WTC11 (cell line): ENCODE measurements at regions not wholly inside any gene's neighbourhood (a gene's known extent, or its start where the extent isn't known, plus 50 kb on each side); places are given as distances from the start of the nearest gene placed in this dataset.

Source experiments
- ATAC-seq: fragments of 200-7000 bp; cut with Tn5 transposase; 2 replicates; pipeline ENCODE4 v1.10.0; 2021; ENCODE audit warnings: mild to moderate bottlenecking, moderate library complexity
- CTCF ChIA-PET: fragments of 300-600 bp; sonication (Branson Sonifier 250); formaldehyde crosslinking; loops from one replicate; lab custom pipeline; 2021; ENCODE audit warnings: antibody characterized with exemption; lab: Charles Lee
- POLR2A ChIA-PET: fragments of 350-600 bp; sonication (Branson Sonifier 250); formaldehyde crosslinking; loops from one replicate; lab custom pipeline; 2021; ENCODE audit warnings: antibody characterized with exemption; lab: Charles Lee
- DNase-seq: peaks from one replicate; pipeline ENCODE4 v3.0.0; 2021; ENCODE audit warnings: low spot score
- H3K27ac Mint-ChIP-seq: 2 replicates; pipeline ENCODE4 v1.8.0; 2021; ENCODE audit warnings: mixed read lengths
- H3K27me3 Mint-ChIP-seq: 2 replicates; pipeline ENCODE4 v1.8.0; 2021; ENCODE audit warnings: low read depth, mild to moderate bottlenecking, moderate library complexity, mixed read lengths
- H3K36me3 Mint-ChIP-seq: 2 replicates; pipeline ENCODE4 v1.8.0; 2021; ENCODE audit warnings: mixed read lengths
- H3K4me1 Mint-ChIP-seq: 2 replicates; pipeline ENCODE4 v1.8.0; 2022; ENCODE audit warnings: mixed read lengths
- H3K4me3 Mint-ChIP-seq: 2 replicates; pipeline ENCODE4 v1.8.0; 2021; ENCODE audit warnings: mild to moderate bottlenecking, moderate library complexity, mixed read lengths
- H3K9me3 Mint-ChIP-seq: 2 replicates; pipeline ENCODE4 v1.8.0; 2021; ENCODE audit warnings: mixed read lengths
- CREB1 ChIP-seq: sonication (generic); formaldehyde crosslinking; IDR thresholded peaks from 2 replicates; pipeline ENCODE4 v1.8.0; 2023; ENCODE audit warnings: mild to moderate bottlenecking, missing genetic modification reagents
- ELF4 ChIP-seq: sonication (generic); formaldehyde crosslinking; IDR thresholded peaks from 2 replicates; pipeline ENCODE4 v1.8.1; 2022; ENCODE audit warnings: low read depth, mild to moderate bottlenecking, moderate library complexity, missing genetic modification reagents
- FOXK1 ChIP-seq: sonication (generic); formaldehyde crosslinking; IDR thresholded peaks from 2 replicates; pipeline ENCODE4 v1.8.0; 2022; ENCODE audit warnings: mild to moderate bottlenecking, moderate library complexity, missing genetic modification reagents
- FOXP1 ChIP-seq: sonication (generic); formaldehyde crosslinking; IDR thresholded peaks from 2 replicates; pipeline ENCODE4 v1.8.0; 2022; ENCODE audit warnings: missing genetic modification reagents, mild to moderate bottlenecking, moderate library complexity, borderline replicate concordance
- GABPB1 ChIP-seq: sonication (generic); formaldehyde crosslinking; IDR thresholded peaks from 2 replicates; pipeline ENCODE4 v1.8.1; 2023; ENCODE audit warnings: mild to moderate bottlenecking, missing genetic modification reagents
- GTF2I ChIP-seq: fragments of 250-450 bp; sonication (Bioruptor Pico); conservative IDR thresholded peaks from 2 replicates; pipeline ENCODE4 v1.4.0; 2021; ENCODE audit warnings: mild to moderate bottlenecking
- JAZF1 ChIP-seq: fragments of 250-450 bp; sonication (Bioruptor Pico); IDR thresholded peaks from 2 replicates; pipeline ENCODE4 v1.9.0; 2021; ENCODE audit warnings: moderate library complexity, mild to moderate bottlenecking, inconsistent platforms
- OVOL2 ChIP-seq: fragments of 250-450 bp; sonication (Bioruptor Pico); IDR thresholded peaks from 2 replicates; pipeline ENCODE4 v1.9.0; 2021; ENCODE audit warnings: mild to moderate bottlenecking, borderline replicate concordance
- PRRX2 ChIP-seq: fragments of 250-450 bp; sonication (Bioruptor Pico); IDR thresholded peaks from 2 replicates; pipeline ENCODE4 v1.8.0; 2021; ENCODE audit warnings: mild to moderate bottlenecking
- RORB ChIP-seq: fragments of 250-450 bp; sonication (Bioruptor Pico); IDR thresholded peaks from 2 replicates; pipeline ENCODE4 v1.9.0; 2021; ENCODE audit warnings: mild to moderate bottlenecking
- TEAD4 ChIP-seq: sonication (generic); formaldehyde crosslinking; IDR thresholded peaks from 2 replicates; pipeline ENCODE4 v1.8.0; 2022; ENCODE audit warnings: mild to moderate bottlenecking, missing genetic modification reagents
- ZNF232 ChIP-seq: sonication (generic); formaldehyde crosslinking; IDR thresholded peaks from 2 replicates; pipeline ENCODE4 v1.8.0; 2022; ENCODE audit warnings: mild to moderate bottlenecking, missing genetic modification reagents
- ZNF423 ChIP-seq: fragments of 250-450 bp; sonication (Bioruptor Pico); IDR thresholded peaks from 2 replicates; pipeline ENCODE4 v2.1.2; 2022; ENCODE audit warnings: mild to moderate bottlenecking, moderate library complexity
- TF ChIP-seq, protein P1 (sequence below): sonication (generic); formaldehyde crosslinking; IDR thresholded peaks from 2 replicates; pipeline ENCODE4 v1.8.0; 2023; ENCODE audit warnings: missing genetic modification reagents
- TF ChIP-seq, protein P2 (sequence below): sonication (generic); formaldehyde crosslinking; IDR thresholded peaks from 2 replicates; pipeline ENCODE4 v1.8.0; 2022; ENCODE audit warnings: mild to moderate bottlenecking, missing genetic modification reagents
- TF ChIP-seq, protein P3 (sequence below): sonication (generic); formaldehyde crosslinking; IDR thresholded peaks from 2 replicates; pipeline ENCODE4 v1.8.0; 2023; ENCODE audit warnings: mild to moderate bottlenecking, missing genetic modification reagents
- TF ChIP-seq, protein P4 (sequence below): sonication (generic); formaldehyde crosslinking; IDR thresholded peaks from 2 replicates; pipeline ENCODE4 v1.8.1; 2023; ENCODE audit warnings: mild to moderate bottlenecking, missing genetic modification reagents
- TF ChIP-seq, protein P5 (sequence below): fragments of 250-450 bp; sonication (Bioruptor Pico); IDR thresholded peaks from 2 replicates; pipeline ENCODE4 v1.9.0; 2021; ENCODE audit warnings: mild to moderate bottlenecking
- TF ChIP-seq, protein P6 (sequence below): sonication (generic); formaldehyde crosslinking; IDR thresholded peaks from 2 replicates; pipeline ENCODE4 v1.8.1; 2023; ENCODE audit warnings: mild to moderate bottlenecking, missing genetic modification reagents
- TF ChIP-seq, protein P7 (sequence below): sonication (generic); formaldehyde crosslinking; IDR thresholded peaks from 2 replicates; pipeline ENCODE4 v1.8.1; 2023; ENCODE audit warnings: mild to moderate bottlenecking, missing genetic modification reagents, moderate library complexity

DNA sequence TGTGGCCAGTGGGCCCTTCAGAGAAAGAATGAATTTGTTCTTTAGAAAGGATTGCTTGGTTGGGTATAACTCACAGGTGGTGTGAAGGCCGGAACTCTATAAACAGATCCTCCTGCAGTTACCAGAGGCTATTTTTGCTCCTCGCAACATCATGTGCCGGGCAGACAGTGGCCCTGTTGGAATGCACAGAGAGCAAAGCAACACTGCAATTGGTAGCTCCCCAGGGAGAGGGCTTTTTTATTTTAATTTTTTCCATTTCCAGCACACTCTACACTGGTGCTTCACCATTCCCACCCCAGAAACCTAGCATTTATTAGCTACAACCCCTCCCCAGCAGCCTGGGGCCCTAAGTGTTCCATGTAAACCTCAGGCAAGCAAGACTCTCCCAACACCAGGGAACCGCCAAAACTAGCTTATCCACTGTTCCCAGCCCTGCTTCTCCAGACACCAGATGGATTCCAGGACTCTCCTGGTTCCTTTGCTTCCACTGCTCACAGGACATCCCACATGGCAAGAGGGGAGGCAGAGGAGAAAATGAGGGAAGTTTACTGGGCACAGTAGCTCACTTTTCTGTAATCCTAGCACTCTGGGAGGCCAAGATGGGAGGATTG is 75.1 kb upstream of the TMEM164 start:
- Mint-ChIP-seq H3K4me1 (peaks cover 2% of the 10 kb centered on the region; the same call in 1 of the 2 replicates), H3K9me3 (no peaks in the 10 kb centered on the region), H3K4me3 (no peak overlapping the region), H3K27me3 (no peaks in the 10 kb centered on the region), H3K36me3 (no peaks in the 10 kb centered on the region), H3K27ac (no peak overlapping the region)
- CTCF ChIA-PET, result interaction anchor here (0.6 to 1.6 kb wide), 3 partner anchors 71 to 233 kb away, joined by 3 read pairs; no protein-coding TSS in a partner anchor
- POLR2A ChIA-PET, result no interaction called here
- no peak for DNase-seq
- no peak for ATAC-seq
- TF ChIP-seq RORB (no peak), FOXK1 (no peak), TEAD4 (CRISPR knock-in tag) (no peak), FOXP1 (CRISPR knock-in tag) (no peak), OVOL2 (CRISPR knock-in tag) (no peak), JAZF1 (no peak), ZNF423 (CRISPR knock-in tag) (no peak), CREB1 (CRISPR knock-in tag) (no peak), GABPB1 (CRISPR knock-in tag) (no peak), ZNF232 (CRISPR knock-in tag) (no peak), ELF4 (CRISPR knock-in tag) (no peak)
- TF ChIP-seq, protein P1, sequence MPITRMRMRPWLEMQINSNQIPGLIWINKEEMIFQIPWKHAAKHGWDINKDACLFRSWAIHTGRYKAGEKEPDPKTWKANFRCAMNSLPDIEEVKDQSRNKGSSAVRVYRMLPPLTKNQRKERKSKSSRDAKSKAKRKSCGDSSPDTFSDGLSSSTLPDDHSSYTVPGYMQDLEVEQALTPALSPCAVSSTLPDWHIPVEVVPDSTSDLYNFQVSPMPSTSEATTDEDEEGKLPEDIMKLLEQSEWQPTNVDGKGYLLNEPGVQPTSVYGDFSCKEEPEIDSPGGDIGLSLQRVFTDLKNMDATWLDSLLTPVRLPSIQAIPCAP, result no peak
- TF ChIP-seq, protein P2, sequence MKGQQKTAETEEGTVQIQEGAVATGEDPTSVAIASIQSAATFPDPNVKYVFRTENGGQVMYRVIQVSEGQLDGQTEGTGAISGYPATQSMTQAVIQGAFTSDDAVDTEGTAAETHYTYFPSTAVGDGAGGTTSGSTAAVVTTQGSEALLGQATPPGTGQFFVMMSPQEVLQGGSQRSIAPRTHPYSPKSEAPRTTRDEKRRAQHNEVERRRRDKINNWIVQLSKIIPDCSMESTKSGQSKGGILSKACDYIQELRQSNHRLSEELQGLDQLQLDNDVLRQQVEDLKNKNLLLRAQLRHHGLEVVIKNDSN (CRISPR knock-in tag), result no peak
- TF ChIP-seq, protein P3, sequence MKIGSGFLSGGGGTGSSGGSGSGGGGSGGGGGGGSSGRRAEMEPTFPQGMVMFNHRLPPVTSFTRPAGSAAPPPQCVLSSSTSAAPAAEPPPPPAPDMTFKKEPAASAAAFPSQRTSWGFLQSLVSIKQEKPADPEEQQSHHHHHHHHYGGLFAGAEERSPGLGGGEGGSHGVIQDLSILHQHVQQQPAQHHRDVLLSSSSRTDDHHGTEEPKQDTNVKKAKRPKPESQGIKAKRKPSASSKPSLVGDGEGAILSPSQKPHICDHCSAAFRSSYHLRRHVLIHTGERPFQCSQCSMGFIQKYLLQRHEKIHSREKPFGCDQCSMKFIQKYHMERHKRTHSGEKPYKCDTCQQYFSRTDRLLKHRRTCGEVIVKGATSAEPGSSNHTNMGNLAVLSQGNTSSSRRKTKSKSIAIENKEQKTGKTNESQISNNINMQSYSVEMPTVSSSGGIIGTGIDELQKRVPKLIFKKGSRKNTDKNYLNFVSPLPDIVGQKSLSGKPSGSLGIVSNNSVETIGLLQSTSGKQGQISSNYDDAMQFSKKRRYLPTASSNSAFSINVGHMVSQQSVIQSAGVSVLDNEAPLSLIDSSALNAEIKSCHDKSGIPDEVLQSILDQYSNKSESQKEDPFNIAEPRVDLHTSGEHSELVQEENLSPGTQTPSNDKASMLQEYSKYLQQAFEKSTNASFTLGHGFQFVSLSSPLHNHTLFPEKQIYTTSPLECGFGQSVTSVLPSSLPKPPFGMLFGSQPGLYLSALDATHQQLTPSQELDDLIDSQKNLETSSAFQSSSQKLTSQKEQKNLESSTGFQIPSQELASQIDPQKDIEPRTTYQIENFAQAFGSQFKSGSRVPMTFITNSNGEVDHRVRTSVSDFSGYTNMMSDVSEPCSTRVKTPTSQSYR, result no peak
- TF ChIP-seq, protein P4, sequence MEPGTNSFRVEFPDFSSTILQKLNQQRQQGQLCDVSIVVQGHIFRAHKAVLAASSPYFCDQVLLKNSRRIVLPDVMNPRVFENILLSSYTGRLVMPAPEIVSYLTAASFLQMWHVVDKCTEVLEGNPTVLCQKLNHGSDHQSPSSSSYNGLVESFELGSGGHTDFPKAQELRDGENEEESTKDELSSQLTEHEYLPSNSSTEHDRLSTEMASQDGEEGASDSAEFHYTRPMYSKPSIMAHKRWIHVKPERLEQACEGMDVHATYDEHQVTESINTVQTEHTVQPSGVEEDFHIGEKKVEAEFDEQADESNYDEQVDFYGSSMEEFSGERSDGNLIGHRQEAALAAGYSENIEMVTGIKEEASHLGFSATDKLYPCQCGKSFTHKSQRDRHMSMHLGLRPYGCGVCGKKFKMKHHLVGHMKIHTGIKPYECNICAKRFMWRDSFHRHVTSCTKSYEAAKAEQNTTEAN (CRISPR knock-in tag), result no peak
- TF ChIP-seq, protein P5, sequence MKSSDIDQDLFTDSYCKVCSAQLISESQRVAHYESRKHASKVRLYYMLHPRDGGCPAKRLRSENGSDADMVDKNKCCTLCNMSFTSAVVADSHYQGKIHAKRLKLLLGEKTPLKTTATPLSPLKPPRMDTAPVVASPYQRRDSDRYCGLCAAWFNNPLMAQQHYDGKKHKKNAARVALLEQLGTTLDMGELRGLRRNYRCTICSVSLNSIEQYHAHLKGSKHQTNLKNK, result no peak
- TF ChIP-seq, all 79 proteins: peak for 0

DNA sequence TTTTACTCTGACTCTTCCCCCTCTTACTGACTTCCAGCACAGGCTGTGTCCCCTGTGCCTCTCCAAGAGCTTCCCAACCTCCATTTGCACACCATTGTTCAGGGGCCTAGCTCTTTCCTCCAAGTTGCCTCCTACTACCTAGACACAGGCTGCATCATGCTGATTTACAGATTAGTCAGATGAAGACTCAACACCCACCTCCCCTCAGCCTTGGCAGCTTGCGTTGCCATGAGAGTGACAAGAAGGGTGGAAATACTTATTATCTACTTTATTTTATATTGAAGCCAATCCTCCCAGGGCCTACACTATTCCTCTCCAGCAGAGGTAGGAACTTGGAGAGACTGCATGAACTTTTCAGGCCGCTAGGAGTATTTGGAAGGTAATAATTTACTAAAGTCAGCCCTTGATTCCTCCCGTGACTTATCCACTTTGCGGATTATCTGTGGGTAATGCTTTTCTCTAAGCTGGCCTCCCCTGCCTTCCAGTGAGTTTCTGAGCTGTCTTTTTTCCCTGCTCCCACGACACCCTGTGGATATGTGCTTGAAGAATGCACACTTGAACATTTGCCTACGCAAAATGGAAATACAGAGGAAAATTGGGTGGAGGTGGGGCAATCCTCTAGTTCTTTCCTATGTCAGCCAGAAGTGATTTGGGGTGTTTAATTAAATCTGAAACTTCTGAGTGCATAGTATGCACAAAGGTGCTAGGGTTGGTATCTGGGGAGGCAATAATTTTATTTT is 74.1 kb upstream of the TMEM164 start:
- H3K27ac Mint-ChIP-seq, result no peak overlapping the region
- H3K4me1 Mint-ChIP-seq, result peaks cover 2% of the 10 kb centered on the region; the same call in 1 of the 2 replicates
- no peak overlapping the region for H3K4me3 Mint-ChIP-seq
- H3K27me3 Mint-ChIP-seq, result no peaks in the 10 kb centered on the region
- CTCF ChIA-PET, result no interaction called here
- DNase-seq (no peak), ATAC-seq (no peak)
- H3K9me3 Mint-ChIP-seq, result peaks cover 7% of the 10 kb centered on the region; the same call in 1 of the 2 replicates
- POLR2A ChIA-PET, result no interaction called here
- no peaks in the 10 kb centered on the region for H3K36me3 Mint-ChIP-seq
- TF ChIP-seq, protein P5, result no peak
- TF ChIP-seq ZNF423 (CRISPR knock-in tag) (no peak), PRRX2 (CRISPR knock-in tag) (no peak), RORB (no peak), OVOL2 (CRISPR knock-in tag) (no peak), GTF2I (no peak)
- TF ChIP-seq, protein P6, sequence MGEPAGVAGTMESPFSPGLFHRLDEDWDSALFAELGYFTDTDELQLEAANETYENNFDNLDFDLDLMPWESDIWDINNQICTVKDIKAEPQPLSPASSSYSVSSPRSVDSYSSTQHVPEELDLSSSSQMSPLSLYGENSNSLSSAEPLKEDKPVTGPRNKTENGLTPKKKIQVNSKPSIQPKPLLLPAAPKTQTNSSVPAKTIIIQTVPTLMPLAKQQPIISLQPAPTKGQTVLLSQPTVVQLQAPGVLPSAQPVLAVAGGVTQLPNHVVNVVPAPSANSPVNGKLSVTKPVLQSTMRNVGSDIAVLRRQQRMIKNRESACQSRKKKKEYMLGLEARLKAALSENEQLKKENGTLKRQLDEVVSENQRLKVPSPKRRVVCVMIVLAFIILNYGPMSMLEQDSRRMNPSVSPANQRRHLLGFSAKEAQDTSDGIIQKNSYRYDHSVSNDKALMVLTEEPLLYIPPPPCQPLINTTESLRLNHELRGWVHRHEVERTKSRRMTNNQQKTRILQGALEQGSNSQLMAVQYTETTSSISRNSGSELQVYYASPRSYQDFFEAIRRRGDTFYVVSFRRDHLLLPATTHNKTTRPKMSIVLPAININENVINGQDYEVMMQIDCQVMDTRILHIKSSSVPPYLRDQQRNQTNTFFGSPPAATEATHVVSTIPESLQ (CRISPR knock-in tag), result no peak
- TF ChIP-seq, protein P3, result no peak
- TF ChIP-seq, protein P7, sequence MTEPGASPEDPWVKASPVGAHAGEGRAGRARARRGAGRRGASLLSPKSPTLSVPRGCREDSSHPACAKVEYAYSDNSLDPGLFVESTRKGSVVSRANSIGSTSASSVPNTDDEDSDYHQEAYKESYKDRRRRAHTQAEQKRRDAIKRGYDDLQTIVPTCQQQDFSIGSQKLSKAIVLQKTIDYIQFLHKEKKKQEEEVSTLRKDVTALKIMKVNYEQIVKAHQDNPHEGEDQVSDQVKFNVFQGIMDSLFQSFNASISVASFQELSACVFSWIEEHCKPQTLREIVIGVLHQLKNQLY (CRISPR knock-in tag), result no peak
